ENCODE measurements at regions not wholly inside any gene's neighbourhood (a gene's known extent, or its start where the extent isn't known, plus 50 kb on each side); places are given as distances from the start of the nearest gene placed in this dataset.

GRCh38 chr2:61640406-61640805, 102.2 kb upstream of the XPO1 start:
- no peak for ATAC-seq
- H3K4me1 ChIP-seq: peaks cover 17% of the 10 kb centered on the region
- no peak overlapping the region for H3K4me3 ChIP-seq
- intact Hi-C loops (cut with DNase I): no loop called here
- H3K27me3 ChIP-seq: no peaks in the 10 kb centered on the region
- no peak for DNase-seq
- TF ChIP-seq CTCF (IDR thresholded peaks at IDR 0.05): no peak
- no peak for TF ChIP-seq POLR2A (IDR thresholded peaks at IDR 0.05)
- no peak overlapping the region for H3K27ac ChIP-seq
- WGBS, 2 donors: 91 to 97% methylated on average over 2 of the region's 2 CpGs
- H3K36me3 ChIP-seq (replicated peaks in 1 of 2; ENCODE audit: insufficient read depth in 1 of 2, low read depth in 2 of 2): no peaks in the 10 kb centered on the region
- H3K9me3 ChIP-seq: no peaks in the 10 kb centered on the region

GRCh38 chr2:61639721-61640120, 101.6 kb upstream of the XPO1 start:
- ATAC-seq: peak; percentile 66
- H3K4me1 ChIP-seq: peaks cover 17% of the 10 kb centered on the region
- no peak overlapping the region for H3K27ac ChIP-seq
- WGBS, 2 donors: 47 to 55% methylated on average over 9 of the region's 9 CpGs
- H3K4me3 ChIP-seq: no peak overlapping the region
- H3K27me3 ChIP-seq: no peaks in the 10 kb centered on the region
- intact Hi-C loops (cut with DNase I): no loop called here
- DNase-seq: peak in 3 of 4 donors; percentile 16 to 22 (median 19)
- H3K36me3 ChIP-seq (replicated peaks in 1 of 2; ENCODE audit: insufficient read depth in 1 of 2, low read depth in 2 of 2): no peaks in the 10 kb centered on the region
- H3K9me3 ChIP-seq: no peaks in the 10 kb centered on the region
- TF ChIP-seq POLR2A (IDR thresholded peaks at IDR 0.05): no peak
- no peak for TF ChIP-seq CTCF (IDR thresholded peaks at IDR 0.05)

DNA sequence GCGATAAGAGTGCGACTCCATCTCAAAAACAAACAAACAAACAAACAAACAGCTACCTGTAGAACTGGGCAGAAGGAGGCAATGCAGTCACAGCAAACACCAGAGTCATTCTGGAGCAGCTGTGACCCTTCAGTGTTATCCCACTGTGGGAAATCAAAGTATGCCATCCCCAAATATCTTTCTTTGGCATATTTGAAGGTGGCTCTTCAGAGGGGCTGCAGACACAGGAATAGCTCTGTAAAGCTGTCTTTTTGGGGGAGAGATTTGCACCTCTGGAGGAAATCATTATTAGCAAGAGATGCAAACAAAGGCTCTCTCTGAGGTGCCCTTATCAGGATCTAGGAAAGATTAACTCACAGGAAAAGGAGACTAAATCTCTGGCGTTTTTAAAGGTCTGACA, 98.5 kb upstream of the XPO1 start:
- intact Hi-C loops (cut with DNase I): no loop called here
- Histone ChIP-seq H3K9me3 (no peaks in the 10 kb centered on the region), H3K36me3 (replicated peaks in 1 of 2; ENCODE audit: insufficient read depth in 1 of 2, low read depth in 2 of 2) (no peaks in the 10 kb centered on the region), H3K27me3 (no peaks in the 10 kb centered on the region), H3K27ac (no peak overlapping the region), H3K4me3 (no peak overlapping the region), H3K4me1 (peaks cover 17% of the 10 kb centered on the region)
- WGBS, 2 donors: 39 to 57% methylated on average over 3 of the region's 3 CpGs
- ATAC-seq: no peak
- DNase-seq: no peak
- TF ChIP-seq CTCF (IDR thresholded peaks at IDR 0.05) (no peak), POLR2A (IDR thresholded peaks at IDR 0.05) (no peak)

GRCh38 chr2:61634512-61634911, 96.4 kb upstream of the XPO1 start:
- no peak overlapping the region for H3K4me3 ChIP-seq
- intact Hi-C loops (cut with DNase I): no loop called here
- H3K36me3 ChIP-seq (replicated peaks in 1 of 2; ENCODE audit: insufficient read depth in 1 of 2, low read depth in 2 of 2): no peaks in the 10 kb centered on the region
- no peaks in the 10 kb centered on the region for H3K9me3 ChIP-seq
- ATAC-seq: no peak
- WGBS, 2 donors: 91 to 96% methylated on average over 5 of the region's 5 CpGs
- TF ChIP-seq POLR2A (IDR thresholded peaks at IDR 0.05) (no peak), CTCF (IDR thresholded peaks at IDR 0.05) (no peak)
- H3K27me3 ChIP-seq: no peaks in the 10 kb centered on the region
- DNase-seq: no peak
- H3K27ac ChIP-seq: no peak overlapping the region
- H3K4me1 ChIP-seq: peaks cover 9% of the 10 kb centered on the region

DNA sequence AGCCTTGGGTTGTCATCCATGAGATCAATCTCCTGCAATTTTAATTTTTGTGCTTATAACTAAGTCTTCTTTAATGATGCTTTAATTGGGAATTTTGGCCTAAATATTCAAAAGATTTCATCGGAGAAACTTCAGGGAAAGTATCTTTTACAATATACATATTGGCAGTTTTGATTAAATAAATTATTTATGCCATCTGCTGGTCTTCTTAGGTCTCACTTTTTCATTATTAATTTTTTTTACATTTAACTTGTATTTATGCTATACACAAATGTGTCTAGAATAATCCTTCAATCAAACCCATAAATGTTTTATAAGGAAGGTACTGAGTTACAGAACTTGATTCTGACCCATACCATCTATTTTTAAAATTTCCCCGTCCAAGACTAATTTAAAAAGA, 95.1 kb upstream of the XPO1 start:
- Histone ChIP-seq H3K9me3 (no peaks in the 10 kb centered on the region), H3K27ac (no peak overlapping the region), H3K4me3 (no peak overlapping the region), H3K36me3 (replicated peaks in 1 of 2; ENCODE audit: insufficient read depth in 1 of 2, low read depth in 2 of 2) (no peaks in the 10 kb centered on the region), H3K4me1 (peaks cover 3% of the 10 kb centered on the region), H3K27me3 (no peaks in the 10 kb centered on the region)
- ATAC-seq: no peak
- WGBS, 2 donors: 70 to 82% methylated on average over 2 of the region's 2 CpGs
- TF ChIP-seq POLR2A (IDR thresholded peaks at IDR 0.05) (no peak), CTCF (IDR thresholded peaks at IDR 0.05) (no peak)
- DNase-seq: no peak
- intact Hi-C loops (cut with DNase I): no loop called here
